HL-60 (cell line): ENCODE measurements at regions not wholly inside any gene's neighbourhood (a gene's known extent, or its start where the extent isn't known, plus 50 kb on each side); places are given as distances from the start of the nearest gene placed in this dataset.

Experiments
- GABPA ChIP-seq: IDR thresholded peaks from 2 replicates; pipeline ENCODE4 v1.6.1; 2012; ENCODE audit warnings: low read depth
- POLR2AphosphoS5 ChIP-seq: IDR thresholded peaks from 2 replicates; pipeline ENCODE4 v1.6.1; 2012; ENCODE audit warnings: low read depth
- SPI1 ChIP-seq: IDR thresholded peaks from 2 replicates; pipeline ENCODE4 v1.6.1; 2012; ENCODE audit warnings: low read depth, mild to moderate bottlenecking, borderline replicate concordance
- TF ChIP-seq, protein P1 (sequence below): IDR thresholded peaks from one replicate; pipeline ENCODE4 v1.5.1; 2011; ENCODE audit warnings: low read length, control low read depth, inconsistent platforms; ENCODE audit not compliant: insufficient read depth
- TF ChIP-seq, protein P2 (sequence below): IDR thresholded peaks from 2 replicates; pipeline ENCODE4 v1.6.1; 2012; ENCODE audit warnings: low read depth; ENCODE audit not compliant: insufficient replicate concordance

DNA sequence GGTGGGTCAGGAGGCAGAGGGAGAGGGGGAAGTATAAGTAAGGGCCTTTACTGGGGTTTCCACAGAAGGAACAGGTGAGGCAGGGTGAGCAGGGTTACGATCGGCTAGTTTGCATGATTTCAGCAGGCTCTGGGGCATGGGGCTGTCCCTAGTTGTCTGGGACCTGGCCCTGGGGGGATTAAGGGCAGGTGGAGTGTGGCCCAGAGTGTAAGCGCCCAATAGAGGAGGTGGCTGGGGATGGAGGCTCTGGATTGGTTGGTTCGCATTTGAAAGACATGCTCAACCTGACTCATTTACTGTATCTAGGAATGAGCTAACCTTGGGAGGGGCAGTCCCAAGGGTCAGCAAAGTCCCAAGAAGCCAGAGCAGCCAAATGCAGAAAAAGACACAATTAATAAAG, 230.3 kb downstream of the MAP2K4 start:
- TF ChIP-seq, protein P1, sequence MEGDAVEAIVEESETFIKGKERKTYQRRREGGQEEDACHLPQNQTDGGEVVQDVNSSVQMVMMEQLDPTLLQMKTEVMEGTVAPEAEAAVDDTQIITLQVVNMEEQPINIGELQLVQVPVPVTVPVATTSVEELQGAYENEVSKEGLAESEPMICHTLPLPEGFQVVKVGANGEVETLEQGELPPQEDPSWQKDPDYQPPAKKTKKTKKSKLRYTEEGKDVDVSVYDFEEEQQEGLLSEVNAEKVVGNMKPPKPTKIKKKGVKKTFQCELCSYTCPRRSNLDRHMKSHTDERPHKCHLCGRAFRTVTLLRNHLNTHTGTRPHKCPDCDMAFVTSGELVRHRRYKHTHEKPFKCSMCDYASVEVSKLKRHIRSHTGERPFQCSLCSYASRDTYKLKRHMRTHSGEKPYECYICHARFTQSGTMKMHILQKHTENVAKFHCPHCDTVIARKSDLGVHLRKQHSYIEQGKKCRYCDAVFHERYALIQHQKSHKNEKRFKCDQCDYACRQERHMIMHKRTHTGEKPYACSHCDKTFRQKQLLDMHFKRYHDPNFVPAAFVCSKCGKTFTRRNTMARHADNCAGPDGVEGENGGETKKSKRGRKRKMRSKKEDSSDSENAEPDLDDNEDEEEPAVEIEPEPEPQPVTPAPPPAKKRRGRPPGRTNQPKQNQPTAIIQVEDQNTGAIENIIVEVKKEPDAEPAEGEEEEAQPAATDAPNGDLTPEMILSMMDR, result no peak
- TF ChIP-seq, protein P2, sequence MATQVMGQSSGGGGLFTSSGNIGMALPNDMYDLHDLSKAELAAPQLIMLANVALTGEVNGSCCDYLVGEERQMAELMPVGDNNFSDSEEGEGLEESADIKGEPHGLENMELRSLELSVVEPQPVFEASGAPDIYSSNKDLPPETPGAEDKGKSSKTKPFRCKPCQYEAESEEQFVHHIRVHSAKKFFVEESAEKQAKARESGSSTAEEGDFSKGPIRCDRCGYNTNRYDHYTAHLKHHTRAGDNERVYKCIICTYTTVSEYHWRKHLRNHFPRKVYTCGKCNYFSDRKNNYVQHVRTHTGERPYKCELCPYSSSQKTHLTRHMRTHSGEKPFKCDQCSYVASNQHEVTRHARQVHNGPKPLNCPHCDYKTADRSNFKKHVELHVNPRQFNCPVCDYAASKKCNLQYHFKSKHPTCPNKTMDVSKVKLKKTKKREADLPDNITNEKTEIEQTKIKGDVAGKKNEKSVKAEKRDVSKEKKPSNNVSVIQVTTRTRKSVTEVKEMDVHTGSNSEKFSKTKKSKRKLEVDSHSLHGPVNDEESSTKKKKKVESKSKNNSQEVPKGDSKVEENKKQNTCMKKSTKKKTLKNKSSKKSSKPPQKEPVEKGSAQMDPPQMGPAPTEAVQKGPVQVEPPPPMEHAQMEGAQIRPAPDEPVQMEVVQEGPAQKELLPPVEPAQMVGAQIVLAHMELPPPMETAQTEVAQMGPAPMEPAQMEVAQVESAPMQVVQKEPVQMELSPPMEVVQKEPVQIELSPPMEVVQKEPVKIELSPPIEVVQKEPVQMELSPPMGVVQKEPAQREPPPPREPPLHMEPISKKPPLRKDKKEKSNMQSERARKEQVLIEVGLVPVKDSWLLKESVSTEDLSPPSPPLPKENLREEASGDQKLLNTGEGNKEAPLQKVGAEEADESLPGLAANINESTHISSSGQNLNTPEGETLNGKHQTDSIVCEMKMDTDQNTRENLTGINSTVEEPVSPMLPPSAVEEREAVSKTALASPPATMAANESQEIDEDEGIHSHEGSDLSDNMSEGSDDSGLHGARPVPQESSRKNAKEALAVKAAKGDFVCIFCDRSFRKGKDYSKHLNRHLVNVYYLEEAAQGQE, result no peak
- no peak for TF ChIP-seq SPI1
- TF ChIP-seq POLR2AphosphoS5, result no peak
- TF ChIP-seq GABPA, result no peak
